ENCODE measurements at regions not wholly inside any gene's neighbourhood (a gene's known extent, or its start where the extent isn't known, plus 50 kb on each side); places are given as distances from the start of the nearest gene placed in this dataset.

- peaks cover 23% of the 10 kb centered on the region for H3K4me1 Mint-ChIP-seq (ENCODE audit: low read depth, unreplicated experiment)
- H3K4me1 ChIP-seq = peaks cover 23% of the 10 kb centered on the region
- H3K9me3 ChIP-seq = 0 out of 2 replicates have a peak, but pooled peaks cover 3% of the 10 kb centered on the region
- ChIA-PET POLR2A (interaction anchor here (0.6 to 1.2 kb wide), 2 partner anchors 81 to 85 kb away, joined by 3 to 19 read pairs; partner anchors contain the start of gene MORC3), CTCF (interaction anchor here (0.7 to 0.9 kb wide), 3 partner anchors 25 to 149 kb away, joined by 3 to 6 read pairs (median 5); no protein-coding TSS in a partner anchor)
- no TSS peak for BruUV-seq (replicated peaks)
- peaks cover 12% of the 10 kb centered on the region for H3K36me3 Mint-ChIP-seq (ENCODE audit: insufficient read depth, unreplicated experiment)
- intact Hi-C loops (cut with micrococcal nuclease; ENCODE audit: unreplicated experiment) = loop anchor here (1.0 to 5.0 kb wide), 5 partner anchors 19 to 96 kb away; partner anchors contain the start of gene MORC3
- peak overlapping the region; percentile 35 for H3K4me3 Mint-ChIP-seq (ENCODE audit: unreplicated experiment)
- H3K27ac Mint-ChIP-seq (ENCODE audit: unreplicated experiment) = peak overlapping the region; percentile 79
- no peaks in the 10 kb centered on the region for H3K36me3 ChIP-seq (ENCODE audit: control insufficient read depth, insufficient read depth, low read length)
- no peaks in the 10 kb centered on the region for H3K9me3 Mint-ChIP-seq (ENCODE audit: unreplicated experiment)
- no peaks in the 10 kb centered on the region for H3K27me3 ChIP-seq (replicated peaks; ENCODE audit: control insufficient read depth, insufficient read depth, low read length)
- no peak overlapping the region for H3K4me3 ChIP-seq (ENCODE audit: low read depth, low read length)
- TF ChIP-seq CTCF (IDR thresholded peaks at IDR 0.05; ENCODE audit: insufficient read depth in 1 of 2, low read depth in 1 of 2, low read length in 1 of 2, severe bottlenecking in 1 of 2, unreplicated experiment in 1 of 2) = no peak
- peak; percentile 87 to 93 for DNase-seq
- H3K27me3 Mint-ChIP-seq (ENCODE audit: insufficient read depth, unreplicated experiment) = no peaks in the 10 kb centered on the region
Measured at GRCh38 chr21:36235058-36235582, 78.5 kb downstream of the DOP1B start.

GRCh38 chr21:36236052-36236730, 79.6 kb downstream of the DOP1B start:
- Mint-ChIP-seq H3K4me3 (ENCODE audit: unreplicated experiment) (no peak overlapping the region), H3K27me3 (ENCODE audit: insufficient read depth, unreplicated experiment) (no peaks in the 10 kb centered on the region), H3K27ac (ENCODE audit: unreplicated experiment) (no peak overlapping the region), H3K4me1 (ENCODE audit: low read depth, unreplicated experiment) (peaks cover 23% of the 10 kb centered on the region), H3K36me3 (ENCODE audit: insufficient read depth, unreplicated experiment) (peaks cover 7% of the 10 kb centered on the region), H3K9me3 (ENCODE audit: unreplicated experiment) (no peaks in the 10 kb centered on the region)
- BruUV-seq (replicated peaks) = no TSS peak
- ChIA-PET CTCF (no interaction called here), POLR2A (no interaction called here)
- intact Hi-C loops (cut with micrococcal nuclease; ENCODE audit: unreplicated experiment) = loop anchor here (5.0 kb wide), 1 partner anchor 86 kb away; the partner anchor contains the start of gene MORC3
- TF ChIP-seq CTCF (IDR thresholded peaks at IDR 0.05; ENCODE audit: insufficient read depth in 1 of 2, low read depth in 1 of 2, low read length in 1 of 2, severe bottlenecking in 1 of 2, unreplicated experiment in 1 of 2) = no peak
- Histone ChIP-seq H3K9me3 (0 out of 2 replicates have a peak, but pooled peaks cover 3% of the 10 kb centered on the region), H3K27me3 (replicated peaks; ENCODE audit: control insufficient read depth, insufficient read depth, low read length) (no peaks in the 10 kb centered on the region), H3K4me1 (peaks cover 23% of the 10 kb centered on the region), H3K36me3 (ENCODE audit: control insufficient read depth, insufficient read depth, low read length) (no peaks in the 10 kb centered on the region), H3K4me3 (ENCODE audit: low read depth, low read length) (no peak overlapping the region)
- no peak for DNase-seq

- peaks cover 7% of the 10 kb centered on the region for H3K36me3 Mint-ChIP-seq (ENCODE audit: insufficient read depth, unreplicated experiment)
- H3K4me1 Mint-ChIP-seq (ENCODE audit: low read depth, unreplicated experiment) = peaks cover 23% of the 10 kb centered on the region
- Histone ChIP-seq H3K4me3 (ENCODE audit: low read depth, low read length) (no peak overlapping the region), H3K36me3 (ENCODE audit: control insufficient read depth, insufficient read depth, low read length) (no peaks in the 10 kb centered on the region; the same call in 1 of the 2 replicates), H3K4me1 (peaks cover 23% of the 10 kb centered on the region), H3K27me3 (replicated peaks; ENCODE audit: control insufficient read depth, insufficient read depth, low read length) (no peaks in the 10 kb centered on the region), H3K9me3 (0 out of 2 replicates have a peak, but pooled peaks cover 3% of the 10 kb centered on the region)
- H3K4me3 Mint-ChIP-seq (ENCODE audit: unreplicated experiment) = no peak overlapping the region
- H3K27ac Mint-ChIP-seq (ENCODE audit: unreplicated experiment) = no peak overlapping the region
- no peak for DNase-seq
- H3K9me3 Mint-ChIP-seq (ENCODE audit: unreplicated experiment) = no peaks in the 10 kb centered on the region
- ChIA-PET POLR2A (no interaction called here), CTCF (no interaction called here)
- no peaks in the 10 kb centered on the region for H3K27me3 Mint-ChIP-seq (ENCODE audit: insufficient read depth, unreplicated experiment)
- intact Hi-C loops (cut with micrococcal nuclease; ENCODE audit: unreplicated experiment) = loop anchor here (5.0 kb wide), 1 partner anchor 85 kb away; the partner anchor contains the start of gene MORC3
- no TSS peak for BruUV-seq (replicated peaks)
- no peak for TF ChIP-seq CTCF (IDR thresholded peaks at IDR 0.05; ENCODE audit: insufficient read depth in 1 of 2, low read depth in 1 of 2, low read length in 1 of 2, severe bottlenecking in 1 of 2, unreplicated experiment in 1 of 2)
Measured at GRCh38 chr21:36237441-36237840, 80.8 kb downstream of the DOP1B start.

Data from Caco-2 (cell line).